H1 (cell line): ENCODE measurements at regions not wholly inside any gene's neighbourhood (a gene's known extent, or its start where the extent isn't known, plus 50 kb on each side); places are given as distances from the start of the nearest gene placed in this dataset.

Source experiments
- CBX5 ChIP-seq: fragments of 300-800, 300-1000 bp; sonication (generic); IDR thresholded peaks from 2 replicates; pipeline ENCODE4 v1.7.1; 2016; ENCODE audit warnings: antibody characterized with exemption, low read length, low read depth
- FOSL1 ChIP-seq: IDR thresholded peaks from 2 replicates; pipeline ENCODE4 v1.6.1; 2011; ENCODE audit warnings: mild to moderate bottlenecking, low read depth, low read length, moderate library complexity; ENCODE audit not compliant: insufficient read depth
- JUND ChIP-seq: IDR thresholded peaks from 2 replicates; pipeline ENCODE4 v1.6.1; 2011; ENCODE audit warnings: mild to moderate bottlenecking, improper control_type of control experiment, low read length
- NANOG ChIP-seq: IDR thresholded peaks from 2 replicates; pipeline ENCODE4 v1.6.1; 2011; ENCODE audit warnings: low read length, low read depth, mild to moderate bottlenecking, inconsistent platforms; ENCODE audit not compliant: insufficient read depth, poor library complexity, severe bottlenecking
- TBP ChIP-seq: IDR thresholded peaks from 2 replicates; pipeline ENCODE4 v1.6.1; 2011; ENCODE audit warnings: low read depth, low read length, improper control_type of control experiment
- TF ChIP-seq, protein P1 (sequence below): IDR thresholded peaks from 2 replicates; pipeline ENCODE4 v1.6.1; 2012; ENCODE audit warnings: low read length, inconsistent platforms

DNA sequence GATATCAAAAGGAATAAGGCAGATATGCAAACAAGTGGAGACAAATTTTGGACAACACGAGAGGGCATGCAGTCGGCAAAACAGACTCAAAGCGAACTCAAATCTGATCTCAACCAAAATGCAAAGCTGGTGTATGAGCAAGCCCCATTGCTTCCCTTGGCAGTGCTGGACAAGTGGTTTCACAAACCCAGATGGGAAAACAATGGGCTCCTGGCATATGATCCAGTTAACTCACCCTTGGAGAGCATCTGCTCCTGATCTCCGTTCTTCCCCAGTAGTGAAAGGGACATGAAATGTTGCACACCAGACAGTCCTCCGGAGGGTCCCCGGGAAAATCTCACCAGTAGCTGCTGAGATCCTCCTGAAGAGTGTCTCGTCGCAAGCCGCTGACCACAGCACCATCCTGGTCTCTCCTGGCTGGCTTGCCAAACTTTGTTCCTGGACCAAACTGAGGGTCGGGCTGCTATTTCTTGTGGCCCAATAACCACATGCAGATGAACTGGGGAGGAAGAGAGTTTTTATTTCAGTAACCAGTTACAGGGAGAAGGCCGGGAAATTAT, 84.3 kb upstream of the THBS2 start (continued):
- TF ChIP-seq CBX5 (no peak), FOSL1 (no peak), JUND (no peak), TBP (no peak), NANOG (no peak)
- TF ChIP-seq, protein P1, sequence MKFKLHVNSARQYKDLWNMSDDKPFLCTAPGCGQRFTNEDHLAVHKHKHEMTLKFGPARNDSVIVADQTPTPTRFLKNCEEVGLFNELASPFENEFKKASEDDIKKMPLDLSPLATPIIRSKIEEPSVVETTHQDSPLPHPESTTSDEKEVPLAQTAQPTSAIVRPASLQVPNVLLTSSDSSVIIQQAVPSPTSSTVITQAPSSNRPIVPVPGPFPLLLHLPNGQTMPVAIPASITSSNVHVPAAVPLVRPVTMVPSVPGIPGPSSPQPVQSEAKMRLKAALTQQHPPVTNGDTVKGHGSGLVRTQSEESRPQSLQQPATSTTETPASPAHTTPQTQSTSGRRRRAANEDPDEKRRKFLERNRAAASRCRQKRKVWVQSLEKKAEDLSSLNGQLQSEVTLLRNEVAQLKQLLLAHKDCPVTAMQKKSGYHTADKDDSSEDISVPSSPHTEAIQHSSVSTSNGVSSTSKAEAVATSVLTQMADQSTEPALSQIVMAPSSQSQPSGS = no peak
